NCI-H446 treated with DMSO at 0.1 percent for 48 hours (cell line): ENCODE measurements at regions not wholly inside any gene's neighbourhood (a gene's known extent, or its start where the extent isn't known, plus 50 kb on each side); places are given as distances from the start of the nearest gene placed in this dataset.
"Not testable (repeated sequence)": the region's sequence is repeated elsewhere in the genome, so short reads cannot be mapped to it uniquely, and the experiment has no call there.

ENCODE experiments used
- DNase-seq: peaks from one replicate; lab custom pipeline; 2025; lab: John Stamatoyannopoulos, UW

- DNase-seq, result no peak
Observed at GRCh38 chr9:120338340-120338739, 241.6 kb downstream of the CDK5RAP2 start.

DNA sequence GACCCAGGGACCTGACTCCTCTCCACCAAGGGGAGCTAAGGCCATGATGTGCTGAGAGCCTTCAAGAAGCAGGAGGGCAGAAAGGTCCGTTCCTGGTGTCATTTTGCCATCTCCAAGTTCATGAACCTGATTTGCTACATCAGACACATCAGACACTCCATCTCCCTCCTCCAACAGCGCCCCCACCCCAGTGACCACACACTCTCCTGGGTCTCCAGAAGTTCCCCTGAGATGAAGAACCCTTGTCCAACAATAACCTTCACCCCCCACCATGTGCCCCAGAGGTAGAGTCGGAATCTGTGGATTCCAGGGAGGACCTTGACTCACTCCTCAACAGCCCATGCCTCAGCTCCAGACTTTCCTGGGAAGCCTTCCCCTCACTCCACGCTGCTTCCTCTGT is 242.8 kb downstream of the CDK5RAP2 start:
- DNase-seq, result no peak

- no peak for DNase-seq
Observed at GRCh38 chr9:120336753-120337090, 243.2 kb downstream of the CDK5RAP2 start.

DNA sequence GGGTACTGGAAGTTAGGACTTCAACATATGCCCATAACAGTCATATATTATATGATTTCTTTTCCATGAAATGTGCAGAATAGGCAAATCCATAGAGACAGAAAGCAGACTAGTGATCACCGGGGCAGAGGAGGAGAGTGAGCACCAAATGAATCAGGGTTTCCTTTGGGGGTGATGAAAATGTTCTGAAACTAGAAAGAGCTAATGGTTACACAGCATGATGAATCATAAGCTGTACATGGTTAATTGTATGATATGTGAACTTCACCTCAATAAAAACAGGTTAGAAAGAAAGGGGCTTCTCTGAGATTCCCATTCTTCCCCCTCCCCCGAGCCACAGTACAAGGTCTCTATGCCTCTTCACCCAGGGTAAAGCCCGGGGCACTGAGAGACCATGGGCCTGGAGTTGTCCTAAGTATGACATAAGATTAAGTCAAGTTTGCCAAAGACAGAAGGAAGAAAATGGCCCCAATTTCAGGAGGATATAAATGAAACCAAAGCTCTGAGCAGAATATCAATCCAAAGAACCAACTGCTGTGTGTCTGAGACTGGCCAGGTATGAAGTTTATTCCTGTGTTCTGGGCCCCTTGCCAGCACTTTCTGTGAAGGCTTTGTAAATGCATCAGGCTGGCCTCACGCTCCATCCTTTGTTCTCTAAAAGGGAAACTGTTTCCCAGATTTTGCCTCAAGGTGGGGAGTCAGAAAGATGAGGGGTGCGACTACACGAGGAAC is 243.8 kb downstream of the CDK5RAP2 start:
- DNase-seq, result no peak

DNA sequence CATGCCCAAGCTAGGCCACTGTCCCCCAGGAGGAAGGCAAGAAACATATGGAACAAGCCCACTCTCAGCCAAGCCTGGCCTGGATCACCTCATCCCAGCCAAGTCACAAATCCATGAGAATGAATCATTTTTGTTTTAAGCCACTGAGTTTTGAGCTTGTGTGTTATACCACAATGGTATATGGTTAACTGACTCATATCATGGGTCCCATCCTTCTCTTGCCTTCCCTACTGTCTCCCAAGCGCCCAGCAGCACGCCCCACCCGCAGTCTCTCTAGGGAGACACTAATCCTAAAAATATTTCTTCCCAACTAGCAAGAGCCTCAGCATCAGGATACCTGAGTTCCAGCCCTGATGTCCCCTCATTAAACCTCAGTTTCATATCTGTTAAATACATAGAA is 248.1 kb downstream of the CDK5RAP2 start:
- no peak for DNase-seq

DNA sequence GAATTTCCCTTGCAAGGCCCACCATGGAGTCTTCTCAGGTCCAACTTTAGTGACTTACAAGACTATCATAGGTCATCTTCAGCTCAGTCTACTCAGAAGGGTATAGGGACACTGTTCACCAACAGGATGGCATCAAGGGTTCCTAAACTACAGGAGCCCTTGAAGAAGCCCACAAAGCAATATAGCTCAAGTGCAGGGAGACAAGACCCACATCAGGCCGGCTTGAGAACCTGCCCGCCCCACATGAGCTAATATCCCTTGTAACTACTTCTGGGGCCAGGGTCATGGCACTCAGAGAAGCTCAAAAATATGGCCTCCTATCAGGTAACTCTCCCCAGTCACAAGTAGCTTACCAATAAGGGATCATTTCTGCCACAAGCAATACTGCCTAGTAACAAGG is 249.9 kb downstream of the CDK5RAP2 start:
- DNase-seq, result no peak

GRCh38 chr9:120327322-120327721 is 252.6 kb downstream of the CDK5RAP2 start:
- DNase-seq, result no peak

DNA sequence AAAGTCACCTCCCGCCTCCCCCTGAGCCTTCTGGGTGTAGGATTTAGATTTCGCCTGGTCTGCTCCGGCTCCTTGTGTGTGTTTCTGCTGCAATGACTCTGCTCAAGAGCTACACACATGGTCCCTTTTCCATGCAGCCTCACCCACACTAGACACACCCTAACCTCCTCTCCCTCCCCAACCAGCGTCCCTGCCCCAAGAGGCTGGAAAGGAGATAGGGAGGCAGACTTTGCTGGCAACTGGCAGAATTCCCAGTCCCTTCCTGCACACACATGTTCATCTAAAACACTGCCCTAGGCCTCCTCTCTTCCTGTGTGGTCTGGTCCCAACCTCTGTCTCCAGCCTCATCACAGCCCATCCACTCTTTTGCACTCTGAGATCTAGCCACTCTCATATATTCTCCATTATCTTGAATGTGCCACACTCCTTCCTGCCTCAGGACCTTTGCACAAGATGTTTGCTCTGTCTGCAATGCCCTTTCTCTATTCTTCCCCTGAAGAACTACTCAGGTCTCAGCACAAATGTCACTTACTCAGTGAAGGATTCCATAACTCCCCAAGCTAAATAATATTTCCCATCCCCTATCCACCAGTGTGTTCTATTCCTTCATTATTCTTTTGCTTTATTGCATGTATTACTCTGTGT is 253.8 kb downstream of the CDK5RAP2 start:
- no peak for DNase-seq

GRCh38 chr9:120324996-120325642 is 254.8 kb downstream of the CDK5RAP2 start:
- DNase-seq, result no peak

DNA sequence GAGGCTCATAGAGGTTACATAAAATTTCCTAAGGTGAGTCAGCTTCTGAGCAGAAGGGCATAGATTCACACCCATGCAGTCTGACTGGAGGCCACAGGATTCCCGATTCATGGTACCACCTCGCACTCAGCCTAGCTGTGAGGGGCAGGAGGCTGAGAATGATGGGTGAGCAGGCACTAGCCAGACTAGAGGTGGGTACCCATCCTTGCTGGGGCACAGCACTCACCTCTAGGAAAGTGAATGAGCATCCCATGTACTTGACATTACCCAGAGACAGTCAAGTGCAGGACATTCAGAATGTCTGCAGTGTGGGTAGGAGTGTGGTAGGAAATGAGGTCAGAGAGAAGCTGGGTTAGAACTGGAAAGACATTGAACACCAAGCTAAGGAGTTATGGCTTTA is 255.5 kb downstream of the CDK5RAP2 start:
- DNase-seq, result no peak

DNA sequence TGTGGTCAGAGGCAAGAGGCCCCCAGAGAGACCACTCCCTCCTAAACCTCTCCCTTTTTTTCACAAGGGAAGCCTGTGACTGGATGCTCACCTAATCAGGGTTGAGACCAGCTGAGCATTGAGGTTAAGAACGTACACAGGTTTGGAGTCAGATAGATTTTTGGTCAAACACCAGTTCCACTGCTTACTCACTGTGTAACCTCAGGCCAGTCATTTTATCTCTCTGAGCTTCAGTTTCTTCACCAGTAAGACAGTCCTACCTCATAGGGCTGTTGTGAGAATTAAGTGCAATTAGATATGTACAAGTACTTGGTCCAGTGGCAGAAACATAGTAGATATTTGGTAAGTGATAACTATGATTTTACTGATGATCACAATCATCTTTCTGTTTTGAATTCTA is 256.8 kb downstream of the CDK5RAP2 start:
- DNase-seq, result no peak

- DNase-seq, result no peak
Observed at GRCh38 chr9:120319452-120319851, 260.5 kb downstream of the CDK5RAP2 start.

DNA sequence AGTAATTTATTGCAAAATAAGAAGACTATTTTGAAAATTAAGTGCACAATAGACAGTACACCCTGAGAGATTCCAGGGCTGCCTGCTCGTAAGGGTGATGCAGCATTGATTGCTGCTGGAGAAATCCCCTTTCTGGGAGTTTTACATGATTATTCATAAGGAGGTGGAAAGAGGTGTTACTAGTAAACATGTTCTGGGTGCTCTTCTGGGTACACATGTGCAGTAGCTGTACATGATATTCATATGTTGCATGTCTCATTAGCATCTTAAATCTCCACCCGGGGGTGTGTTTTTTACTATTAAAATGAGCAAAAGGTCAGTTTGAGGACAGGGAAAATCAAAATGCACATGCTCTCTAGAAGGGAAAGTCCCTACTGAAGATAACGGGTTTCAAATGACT is 264.8 kb downstream of the CDK5RAP2 start:
- no peak for DNase-seq

DNA sequence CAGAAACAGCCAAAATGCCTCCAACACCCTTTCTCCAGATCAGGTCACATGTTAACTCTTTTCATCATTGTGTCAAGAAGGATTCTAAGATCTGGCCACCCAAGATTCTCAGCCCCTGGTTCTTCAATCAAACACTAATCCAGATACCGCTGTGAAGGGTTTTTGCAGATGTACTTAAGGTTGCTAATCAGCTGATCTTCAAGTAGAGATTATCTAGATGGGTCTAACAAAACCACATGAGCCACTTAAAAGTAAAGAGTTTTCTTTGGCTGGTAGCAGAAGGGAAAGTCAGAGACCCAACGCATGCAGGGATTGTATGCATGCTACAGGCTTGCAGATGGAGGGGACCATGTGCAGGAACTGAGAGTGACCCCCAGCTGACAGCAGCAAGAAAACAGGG is 267.9 kb downstream of the CDK5RAP2 start:
- DNase-seq, result no peak

- DNase-seq, result no peak
Observed at GRCh38 chr9:120310035-120310434, 269.9 kb downstream of the CDK5RAP2 start.

GRCh38 chr9:120308495-120308894 is 271.5 kb downstream of the CDK5RAP2 start:
- DNase-seq, result no peak

GRCh38 chr9:120307599-120307998 is 272.4 kb downstream of the CDK5RAP2 start:
- no peak for DNase-seq

DNA sequence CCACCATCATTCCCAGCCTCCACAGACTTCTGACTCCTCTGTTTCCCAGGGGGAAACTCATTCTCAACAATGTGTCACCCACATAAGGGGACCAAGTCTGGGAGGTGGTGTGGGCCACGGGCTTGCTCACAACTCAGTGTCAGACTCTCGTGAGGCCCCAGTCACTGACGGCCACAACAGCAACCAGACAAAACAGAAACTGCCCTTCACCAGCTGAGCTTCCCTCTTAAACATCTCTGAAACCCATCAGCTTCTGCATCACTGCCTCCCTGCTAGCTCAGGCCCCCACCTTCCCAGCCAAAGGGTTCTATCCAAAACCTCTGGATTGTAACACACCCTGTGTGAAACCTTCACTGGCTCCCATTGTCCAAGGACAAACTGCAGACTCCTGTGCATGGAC is 273.4 kb downstream of the CDK5RAP2 start:
- no peak for DNase-seq

DNA sequence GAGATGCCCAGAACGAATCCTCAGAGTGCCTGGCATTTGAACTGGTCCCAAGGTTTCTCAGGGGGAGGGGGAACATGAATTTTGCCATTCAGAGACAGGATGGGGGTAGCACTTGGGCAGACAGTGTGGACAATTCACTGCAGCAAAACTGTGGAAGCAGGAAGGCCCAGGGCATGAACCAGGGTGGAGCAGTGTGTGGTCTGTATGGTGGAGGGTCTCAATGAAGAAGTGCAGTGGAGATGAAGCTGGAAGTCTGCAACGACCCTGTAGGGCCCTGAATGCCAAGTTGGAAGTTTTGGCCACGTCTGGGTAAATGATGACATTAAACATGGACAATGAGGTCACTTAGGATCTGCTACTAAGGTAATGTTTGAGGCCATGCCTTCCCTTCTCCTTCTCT is 273.9 kb downstream of the CDK5RAP2 start:
- no peak for DNase-seq

DNA sequence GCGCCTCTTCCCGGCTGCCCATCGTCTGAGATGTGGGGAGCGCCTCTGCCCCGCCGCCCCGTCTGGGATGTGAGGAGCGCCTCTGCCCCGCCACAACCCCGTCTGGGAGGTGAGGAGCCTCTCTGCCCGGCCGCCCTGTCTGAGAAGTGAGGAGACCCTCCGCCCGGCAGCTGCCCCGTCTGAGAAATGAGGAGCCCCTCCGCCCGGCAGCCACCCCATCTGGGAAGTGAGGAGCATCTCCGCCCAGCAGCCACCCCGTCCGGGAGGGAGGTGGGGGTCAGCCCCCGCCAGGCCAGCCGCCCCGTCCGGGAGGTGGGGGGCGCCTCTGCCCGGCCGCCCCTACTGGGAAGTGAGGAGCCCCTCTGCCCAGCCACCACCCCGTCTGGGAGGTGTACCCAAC is 275.1 kb downstream of the CDK5RAP2 start:
- DNase-seq, result not testable (repeated sequence)

DNA sequence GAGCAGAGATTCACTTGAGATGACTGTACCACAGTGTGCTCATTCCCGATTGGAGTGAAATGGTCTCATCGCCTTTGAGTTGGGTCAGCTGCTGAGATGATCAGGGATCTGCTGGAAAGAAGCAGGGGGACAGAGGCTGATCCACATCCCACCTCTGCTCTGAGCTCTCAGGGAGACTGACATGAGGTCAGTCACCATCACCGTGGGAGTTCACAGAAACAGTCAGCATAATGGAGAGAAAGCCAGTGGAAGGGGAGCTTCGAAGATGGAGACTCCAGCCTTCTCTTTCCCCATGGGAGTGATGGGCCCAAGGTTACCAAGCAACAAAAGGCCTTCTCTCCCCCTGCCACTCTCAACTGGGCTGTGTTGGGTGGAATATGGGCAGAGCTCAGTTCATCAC is 276.4 kb downstream of the CDK5RAP2 start:
- no peak for DNase-seq

GRCh38 chr9:120299785-120300184 is 280.2 kb downstream of the CDK5RAP2 start:
- DNase-seq, result no peak

- DNase-seq, result no peak
Observed at GRCh38 chr9:120294003-120294402, 286.0 kb downstream of the CDK5RAP2 start.

GRCh38 chr9:120292606-120293005 is 287.4 kb downstream of the CDK5RAP2 start:
- no peak for DNase-seq
